HepG2 (cell line): ENCODE measurements at regions not wholly inside any gene's neighbourhood (a gene's known extent, or its start where the extent isn't known, plus 50 kb on each side); places are given as distances from the start of the nearest gene placed in this dataset.
A peak's percentile ranks its signal among the peaks of the same experiment; 100 is the strongest.

Source experiments
- ATAC-seq: fragments of 200-7000 bp; cut with Tn5 transposase; 3 replicates; pipeline ENCODE4 v1.9.1; 2020; ENCODE audit warnings: mild to moderate bottlenecking, moderate library complexity
- BruUV-seq: library from RNA; stranded (reverse); fragments of 400-500 nt; replicated peaks from 2 replicates; lab custom pipeline; 2021; lab: Mats Ljungman, UMichigan
- CTCF ChIA-PET: fragments of 300-600 bp; formaldehyde crosslinking; extraction: SDS; loops from one replicate; lab custom pipeline; 2021; ENCODE audit warnings: low total read pairs, inconsistent platforms, low intra/inter-chr PET ratio; lab: Yijun Ruan, JAX
- POLR2A ChIA-PET: fragments of 350-600 bp; sonication (Branson Sonifier 250); formaldehyde crosslinking; loops from one replicate; lab custom pipeline; 2020; ENCODE audit warnings: antibody characterized with exemption, inconsistent platforms; lab: Yijun Ruan, JAX
- DNase-seq: peaks from one replicate; pipeline ENCODE4 v3.0.0-alpha.2; 2015; ENCODE audit warnings: low spot score
- FAIRE-seq: peaks from 3 replicates; lab custom pipeline; 2011; peaks lifted over from hg19 to GRCh38; lab: Jason Lieb, UNC
- H2AFZ ChIP-seq: one replicate; pipeline ENCODE4 v1.6.1; 2011; ENCODE audit warnings: low read length, inconsistent platforms
- H3K27ac ChIP-seq: fragments of 300-600 bp; 3 replicates; pipeline ENCODE4 v1.8.0; 2011; ENCODE audit warnings: mixed run types, mild to moderate bottlenecking, mixed read lengths, low read length, inconsistent platforms; ENCODE audit not compliant: insufficient read depth; ENCODE audit errors: extremely low read length
- H3K27me3 ChIP-seq, 2 experiments: fragments of 200-600 bp in 1 of 2; 2 replicates in 1 of 2; 3 replicates in 1 of 2; pipeline versions ENCODE4 v1.6.0 to v1.8.0; 2011; ENCODE audit warnings: low read length in 2 of 2, mild to moderate bottlenecking in 2 of 2, moderate library complexity in 2 of 2, inconsistent platforms in 1 of 2; ENCODE audit not compliant: insufficient read depth in 2 of 2, control insufficient read depth in 1 of 2
- H3K36me3 ChIP-seq, 2 experiments: fragments of 200-600 bp in 1 of 2; replicated peaks in 1 of 2; 2 replicates in 1 of 2; 3 replicates in 1 of 2; pipeline versions ENCODE4 v1.5.1 to v1.8.0; 2011; ENCODE audit warnings: low read length in 2 of 2, inconsistent platforms in 1 of 2; ENCODE audit not compliant: insufficient read depth in 2 of 2, control insufficient read depth in 1 of 2
- H3K4me1 ChIP-seq: 2 replicates; pipeline ENCODE4 v1.5.1; 2012; ENCODE audit warnings: low read length, inconsistent platforms; ENCODE audit not compliant: insufficient read depth
- H3K4me2 ChIP-seq: 2 replicates; pipeline ENCODE4 v1.6.0; 2011; ENCODE audit warnings: low read depth, low read length, inconsistent platforms
- H3K4me3 ChIP-seq, 3 experiments: fragments of 200-600 bp in 1 of 3; sonication (generic), shearing (Covaris generic) in 1 of 3; replicated peaks in 1 of 3; 2 replicates each; pipeline ENCODE4 v1.5.1; 2011 to 2016; ENCODE audit warnings: low read length in 3 of 3, inconsistent platforms in 2 of 3, low read depth in 2 of 3, mild to moderate bottlenecking in 2 of 3, control low read depth in 1 of 3, mixed read lengths in 1 of 3; ENCODE audit not compliant: insufficient read depth in 1 of 3
- H3K79me2 ChIP-seq: one replicate; pipeline ENCODE4 v1.6.1; 2011; ENCODE audit warnings: low read length, inconsistent platforms; ENCODE audit not compliant: insufficient read depth
- H3K9ac ChIP-seq: 2 replicates; pipeline ENCODE4 v1.6.0; 2011; ENCODE audit warnings: mild to moderate bottlenecking, low read depth, low read length, inconsistent platforms; ENCODE audit not compliant: insufficient read depth
- H3K9me3 ChIP-seq: 2 replicates; pipeline ENCODE4 v1.5.1; 2012; ENCODE audit warnings: mild to moderate bottlenecking, low read length
- H4K20me1 ChIP-seq: 2 replicates; pipeline ENCODE4 v1.6.0; 2011; ENCODE audit warnings: inconsistent platforms, mild to moderate bottlenecking, low read length, moderate library complexity; ENCODE audit not compliant: insufficient read depth
- HMG20B ChIP-seq: conservative IDR thresholded peaks from 2 replicates; pipeline ENCODE4 v1.6.1; 2016; ENCODE audit warnings: missing genetic modification reagents, missing compliant biosample characterization
- MAF1 ChIP-seq: sonication (generic); formaldehyde crosslinking; IDR thresholded peaks from 2 replicates; pipeline ENCODE4 v1.5.0; 2020; ENCODE audit warnings: missing genetic modification reagents, borderline replicate concordance
- MATR3 ChIP-seq: sonication (generic); formaldehyde crosslinking; IDR thresholded peaks from 2 replicates; pipeline ENCODE4 v1.4.0; 2020; ENCODE audit warnings: missing genetic modification reagents
- MEIS1 ChIP-seq: sonication (generic); formaldehyde crosslinking; IDR thresholded peaks from 2 replicates; pipeline ENCODE4 v1.9.0; 2021; ENCODE audit warnings: mild to moderate bottlenecking, missing genetic modification reagents, moderate library complexity, borderline replicate concordance
- MYC ChIP-seq: sonication (generic); formaldehyde crosslinking; IDR thresholded peaks from 2 replicates; pipeline ENCODE4 v1.9.0; 2021; ENCODE audit warnings: missing genetic modification reagents, borderline replicate concordance
- NCOA1 ChIP-seq: sonication (generic); formaldehyde crosslinking; IDR thresholded peaks from 2 replicates; pipeline ENCODE4 v1.9.0; 2021; ENCODE audit warnings: missing genetic modification reagents
- RFXAP ChIP-seq: sonication (generic); formaldehyde crosslinking; IDR thresholded peaks from 2 replicates; pipeline ENCODE4 v1.4.0; 2020; ENCODE audit warnings: missing genetic modification reagents, borderline replicate concordance
- RORA ChIP-seq: sonication (generic); formaldehyde crosslinking; IDR thresholded peaks from 2 replicates; pipeline ENCODE4 v1.5.0; 2020; ENCODE audit warnings: mild to moderate bottlenecking, missing genetic modification reagents, moderate library complexity
- SP2 ChIP-seq: sonication (generic); formaldehyde crosslinking; IDR thresholded peaks from 2 replicates; pipeline ENCODE4 v1.5.1; 2020; ENCODE audit warnings: mild to moderate bottlenecking, missing genetic modification reagents
- TEAD3 ChIP-seq: optimal IDR thresholded peaks from 2 replicates; pipeline ENCODE3; 2016; ENCODE audit warnings: borderline replicate concordance
- ZNF17 ChIP-seq: sonication (generic); formaldehyde crosslinking; IDR thresholded peaks from 2 replicates; pipeline ENCODE4 v1.5.0; 2020; ENCODE audit warnings: mild to moderate bottlenecking, missing genetic modification reagents
- ZNF44 ChIP-seq: sonication (generic); formaldehyde crosslinking; IDR thresholded peaks from 2 replicates; pipeline ENCODE4 v1.5.1; 2020; ENCODE audit warnings: mild to moderate bottlenecking, missing genetic modification reagents
- ZNF652 ChIP-seq: IDR thresholded peaks from 2 replicates; pipeline ENCODE4 v1.6.1; 2016; ENCODE audit warnings: low read depth, borderline replicate concordance
- ZNF777 ChIP-seq: sonication (generic); formaldehyde crosslinking; IDR thresholded peaks from 2 replicates; pipeline ENCODE4 v1.4.0; 2020; ENCODE audit warnings: missing genetic modification reagents
- ZNF780A ChIP-seq: sonication (generic); formaldehyde crosslinking; IDR thresholded peaks from 2 replicates; pipeline ENCODE4 v1.8.0; 2022; ENCODE audit warnings: mild to moderate bottlenecking, missing genetic modification reagents, moderate library complexity
- WGBS: methylation state at CpG from one replicate; pipeline ENCODE4 v1.1.6; 2017; ENCODE audit warnings: low lambda C conversion rate; 5-methylcytosine and 5-hydroxymethylcytosine counted together
- in situ Hi-C: cut with HindIII; loops from 2 replicates; pipeline ENCODE4 v1.10.0; 2017; ENCODE audit warnings: low pct_unique_long_range_greater_than_20kb; ENCODE audit not compliant: extremely low pct_ligation_motif_present
- intact Hi-C: fragments of 100-400 bp; cut with micrococcal nuclease; formaldehyde crosslinking; loops from one replicate; pipeline ENCODE4 v1.10.0; 2022; ENCODE audit not compliant: unreplicated experiment
- TF ChIP-seq, protein P1 (sequence below): sonication (generic); formaldehyde crosslinking; IDR thresholded peaks from 2 replicates; pipeline ENCODE4 v1.5.0; 2020; ENCODE audit warnings: missing genetic modification reagents

- TF ChIP-seq NCOA1 (CRISPR knock-in tag), result no peak
These were observed 147.4 kb downstream of the NSG2 start (continued) for GRCh38 chr5:174192901-174193300.

GRCh38 chr5:174195517-174195916 is 150.0 kb downstream of the NSG2 start:
- no peak overlapping the region for H3K4me2 ChIP-seq
- in situ Hi-C loops, result no loop called here
- no TSS peak for BruUV-seq
- H3K4me1 ChIP-seq, result no peaks in the 10 kb centered on the region
- no peak for TF ChIP-seq MAF1 (CRISPR knock-in tag)
- peak; percentile 48; the same call in 1 of the 2 replicates for TF ChIP-seq ZNF652 (CRISPR knock-in tag)
- no peak for TF ChIP-seq MATR3
- no peaks in the 10 kb centered on the region for H4K20me1 ChIP-seq
- H3K36me3 ChIP-seq, result no peaks in the 10 kb centered on the region
- H3K4me3 ChIP-seq, result no peak overlapping the region
- H3K9ac ChIP-seq, result no peak overlapping the region
- DNase-seq (no peak), FAIRE-seq (no peak), ATAC-seq (no peak)
- H3K9me3 ChIP-seq, result no peaks in the 10 kb centered on the region
- ChIA-PET POLR2A (no interaction called here), CTCF (no interaction called here)
- H2AFZ ChIP-seq, result no peak overlapping the region
- no peak overlapping the region for H3K27ac ChIP-seq
- no peaks in the 10 kb centered on the region for H3K27me3 ChIP-seq
- no peaks in the 10 kb centered on the region for H3K79me2 ChIP-seq
- intact Hi-C loops, result no loop called here
- WGBS, result 0% methylated on average over 2 of the region's 2 CpGs

GRCh38 chr5:174197929-174198328 is 152.4 kb downstream of the NSG2 start:
- BruUV-seq, result no TSS peak
- ATAC-seq (no peak), FAIRE-seq (no peak), DNase-seq (no peak)
- Histone ChIP-seq H3K27me3 (no peaks in the 10 kb centered on the region; a peak in 1 of 5 replicates), H4K20me1 (no peaks in the 10 kb centered on the region), H3K9ac (no peak overlapping the region), H3K27ac (no peak overlapping the region), H2AFZ (no peak overlapping the region), H3K4me3 (no peak overlapping the region), H3K36me3 (no peaks in the 10 kb centered on the region), H3K4me1 (no peaks in the 10 kb centered on the region), H3K4me2 (no peak overlapping the region), H3K9me3 (no peaks in the 10 kb centered on the region), H3K79me2 (no peaks in the 10 kb centered on the region)
- WGBS, result 90% methylated on average over 1 of the region's 3 CpGs
- CTCF ChIA-PET, result no interaction called here
- intact Hi-C loops (no loop called here), in situ Hi-C loops (no loop called here)
- POLR2A ChIA-PET, result no interaction called here
- no peak for TF ChIP-seq ZNF17
- no peak for TF ChIP-seq RFXAP
- no peak for TF ChIP-seq SP2 (CRISPR knock-in tag)
- no peak for TF ChIP-seq ZNF777 (CRISPR knock-in tag)
- no peak for TF ChIP-seq ZNF44 (CRISPR knock-in tag)
- TF ChIP-seq MEIS1 (CRISPR knock-in tag), result no peak
- TF ChIP-seq MYC (CRISPR knock-in tag), result no peak
- TF ChIP-seq ZNF780A (CRISPR knock-in tag), result no peak
- no peak for TF ChIP-seq HMG20B (CRISPR knock-in tag)
- no peak for TF ChIP-seq TEAD3 (CRISPR knock-in tag)
- TF ChIP-seq RORA, result no peak
- TF ChIP-seq, protein P1, sequence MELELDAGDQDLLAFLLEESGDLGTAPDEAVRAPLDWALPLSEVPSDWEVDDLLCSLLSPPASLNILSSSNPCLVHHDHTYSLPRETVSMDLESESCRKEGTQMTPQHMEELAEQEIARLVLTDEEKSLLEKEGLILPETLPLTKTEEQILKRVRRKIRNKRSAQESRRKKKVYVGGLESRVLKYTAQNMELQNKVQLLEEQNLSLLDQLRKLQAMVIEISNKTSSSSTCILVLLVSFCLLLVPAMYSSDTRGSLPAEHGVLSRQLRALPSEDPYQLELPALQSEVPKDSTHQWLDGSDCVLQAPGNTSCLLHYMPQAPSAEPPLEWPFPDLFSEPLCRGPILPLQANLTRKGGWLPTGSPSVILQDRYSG, result no peak
